B cell (primary cell): ENCODE measurements at regions not wholly inside any gene's neighbourhood (a gene's known extent, or its start where the extent isn't known, plus 50 kb on each side); places are given as distances from the start of the nearest gene placed in this dataset.

Experiments
- ATAC-seq: fragments of 200-7000 bp; cut with Tn5 transposase; one replicate; pipeline ENCODE4 v1.10.0; 2021; ENCODE audit warnings: low read depth, mild to moderate bottlenecking, moderate number of reproducible peaks, moderate library complexity
- CTCF ChIA-PET: fragments of 350-600 bp; sonication (Branson Sonifier 250); formaldehyde crosslinking; loops from one replicate; lab custom pipeline; 2021; ENCODE audit warnings: antibody characterized with exemption, inconsistent platforms; lab: Charles Lee
- POLR2A ChIA-PET: fragments of 350-600 bp; sonication (Branson Sonifier 250); formaldehyde crosslinking; loops from one replicate; lab custom pipeline; 2021; ENCODE audit warnings: antibody characterized with exemption; lab: Charles Lee
- DNase-seq: peaks from one replicate; pipeline ENCODE4 v3.0.0; 2013
- H2AFZ ChIP-seq: 2 replicates; pipeline ENCODE4 v1.6.1; 2012; ENCODE audit warnings: mild to moderate bottlenecking, low read depth, low read length; ENCODE audit not compliant: insufficient read depth, poor library complexity, severe bottlenecking
- H3K27ac ChIP-seq, 2 donors: 1 replicate in 1 of 2; 2 replicates in 1 of 2; pipeline ENCODE4 v1.5.1; 2012 to 2013; ENCODE audit warnings: low read length in 2 of 2, mild to moderate bottlenecking in 2 of 2, moderate library complexity in 1 of 2
- H3K27me3 ChIP-seq, 4 experiments: fragments of 200-600 bp in 1 of 4; sonication (generic) in 1 of 4; replicated peaks in 1 of 4; 1 replicate in 2 of 4; 2 replicates in 2 of 4; pipeline versions ENCODE4 v1.6.1 to v1.7.0; 2013 to 2016; ENCODE audit warnings: low read length in 3 of 4, mild to moderate bottlenecking in 2 of 4, mixed read lengths in 1 of 4, moderate library complexity in 1 of 4; ENCODE audit not compliant: insufficient read depth in 4 of 4, control insufficient read depth in 3 of 4; ENCODE audit errors: control extremely low read depth in 1 of 4
- H3K36me3 ChIP-seq, 2 experiments: replicated peaks in 1 of 2; 1 replicate in 1 of 2; 2 replicates in 1 of 2; pipeline versions ENCODE4 v1.6.1 to v1.7.1; 2013; ENCODE audit warnings: low read length in 1 of 2; ENCODE audit not compliant: insufficient read depth in 2 of 2, control insufficient read depth in 1 of 2; ENCODE audit errors: control extremely low read depth in 1 of 2, extremely low read depth in 1 of 2
- H3K4me1 ChIP-seq, 2 donors: fragments of 200-600 bp in 1 of 2; sonication (generic) in 1 of 2; 1 replicate in 1 of 2; 2 replicates in 1 of 2; pipeline versions ENCODE4 v1.5.1 to v1.6.1; 2013 to 2017; ENCODE audit warnings: low read length in 2 of 2; ENCODE audit not compliant: control insufficient read depth in 2 of 2, insufficient read depth in 2 of 2
- H3K4me2 ChIP-seq: replicated peaks from 2 replicates; pipeline ENCODE3; 2012; ENCODE audit warnings: mild to moderate bottlenecking, low read depth, low read length; ENCODE audit not compliant: poor library complexity, severe bottlenecking
- H3K4me3 ChIP-seq, 5 experiments: fragments of 200-600 bp in 1 of 5; sonication (generic) in 1 of 5; 1 replicate in 3 of 5; 2 replicates in 2 of 5; pipeline versions ENCODE4 v1.5.1 to v1.7.0; 2011 to 2016; ENCODE audit warnings: low read length in 4 of 5, mild to moderate bottlenecking in 4 of 5, low read depth in 2 of 5, control low read depth in 1 of 5, moderate library complexity in 1 of 5; ENCODE audit not compliant: insufficient read depth in 1 of 5; ENCODE audit errors: control extremely low read depth in 1 of 5, extremely low read depth in 1 of 5
- H3K79me2 ChIP-seq: fragments of 200-600 bp; sonication (generic); one replicate; pipeline ENCODE4 v1.6.0; 2016; ENCODE audit warnings: low read length; ENCODE audit not compliant: control insufficient read depth, insufficient read depth
- H3K9ac ChIP-seq: fragments of 200-600 bp; sonication (generic); 2 replicates; pipeline ENCODE4 v1.6.1; 2017; ENCODE audit warnings: mild to moderate bottlenecking, low read length, moderate library complexity
- H3K9me3 ChIP-seq, 3 donors: one replicate each; pipeline versions ENCODE4 v1.6.1 to v1.7.1; 2013; ENCODE audit warnings: low read length in 2 of 3; ENCODE audit not compliant: control insufficient read depth in 2 of 3, insufficient read depth in 1 of 3; ENCODE audit errors: control extremely low read depth in 1 of 3
- H4K20me1 ChIP-seq: 2 replicates; pipeline ENCODE4 v1.6.0; 2012; ENCODE audit warnings: mild to moderate bottlenecking, low read length; ENCODE audit not compliant: insufficient read depth, control insufficient read depth, poor library complexity, severe bottlenecking
- H3K27ac Mint-ChIP-seq: one replicate; pipeline ENCODE4 v1.8.0; 2021; ENCODE audit warnings: mixed read lengths
- H3K27me3 Mint-ChIP-seq: one replicate; pipeline ENCODE4 v1.8.0; 2021; ENCODE audit warnings: mixed read lengths
- H3K4me1 Mint-ChIP-seq: one replicate; pipeline ENCODE4 v1.8.0; 2021; ENCODE audit warnings: mixed read lengths
- H3K4me3 Mint-ChIP-seq: one replicate; pipeline ENCODE4 v1.8.0; 2021; ENCODE audit warnings: mixed read lengths
- H3K9me3 Mint-ChIP-seq: one replicate; pipeline ENCODE4 v1.8.0; 2022; ENCODE audit warnings: mixed read lengths; ENCODE audit not compliant: insufficient read depth
- CTCF ChIP-seq: fragments of 200-600 bp; IDR thresholded peaks from one replicate; pipeline ENCODE4 v1.8.0; 2022; ENCODE audit warnings: antibody characterized with exemption, mild to moderate bottlenecking
- EZH2 ChIP-seq: IDR thresholded peaks from 2 replicates; pipeline ENCODE4 v1.6.1; 2012; ENCODE audit warnings: borderline replicate concordance, low read depth, mild to moderate bottlenecking, moderate library complexity, low read length; ENCODE audit not compliant: insufficient read depth, poor library complexity, severe bottlenecking
- WGBS: methylation state at CpG from one replicate; pipeline ENCODE4 v1.1.5; 2013; ENCODE audit warnings: missing lambda C conversion rate; ENCODE audit not compliant: insufficient coverage; 5-methylcytosine and 5-hydroxymethylcytosine counted together
- intact Hi-C: fragments of 100-400 bp; cut with micrococcal nuclease; formaldehyde crosslinking; loops from one replicate; pipeline ENCODE4 v1.10.0; 2022

- WGBS, result 100% methylated on average over 1 of the region's 3 CpGs
- ATAC-seq (no peak), DNase-seq (no peak)
- Mint-ChIP-seq H3K27me3 (peaks cover 4% of the 10 kb centered on the region), H3K27ac (no peak overlapping the region), H3K4me3 (no peak overlapping the region), H3K4me1 (no peaks in the 10 kb centered on the region), H3K9me3 (no peaks in the 10 kb centered on the region)
- TF ChIP-seq EZH2 (no peak), CTCF (no peak)
- Histone ChIP-seq H3K27ac (no peak overlapping the region), H3K9me3 (no peaks in the 10 kb centered on the region), H3K36me3 (no peaks in the 10 kb centered on the region), H3K27me3 (no peaks in the 10 kb centered on the region), H2AFZ (no peak overlapping the region), H4K20me1 (no peaks in the 10 kb centered on the region), H3K9ac (no peak overlapping the region), H3K79me2 (no peaks in the 10 kb centered on the region), H3K4me1 (no peaks in the 10 kb centered on the region), H3K4me3 (no peak overlapping the region), H3K4me2 (no peak overlapping the region)
- ChIA-PET CTCF (no interaction called here), POLR2A (no interaction called here)
- intact Hi-C loops, result no loop called here
These were observed 571.9 kb downstream of the METTL4 start for GRCh38 chr18:1999387-1999786.

GRCh38 chr18:2002151-2002550, 569.2 kb downstream of the METTL4 start:
- intact Hi-C loops, result no loop called here
- no peaks in the 10 kb centered on the region for H3K27me3 ChIP-seq
- no peak overlapping the region for H3K27ac ChIP-seq
- CTCF ChIA-PET, result no interaction called here
- H3K4me2 ChIP-seq, result no peak overlapping the region
- 90% methylated on average over 2 of the region's 2 CpGs for WGBS
- H3K4me3 ChIP-seq, result no peak overlapping the region
- no peaks in the 10 kb centered on the region for H3K9me3 ChIP-seq
- Mint-ChIP-seq H3K27ac (no peak overlapping the region), H3K4me3 (no peak overlapping the region), H3K4me1 (no peaks in the 10 kb centered on the region), H3K27me3 (no peaks in the 10 kb centered on the region), H3K9me3 (no peaks in the 10 kb centered on the region)
- no peaks in the 10 kb centered on the region for H3K4me1 ChIP-seq
- no peak overlapping the region for H3K9ac ChIP-seq
- H3K79me2 ChIP-seq, result no peaks in the 10 kb centered on the region
- POLR2A ChIA-PET, result no interaction called here
- H3K36me3 ChIP-seq, result no peaks in the 10 kb centered on the region
- DNase-seq, result no peak
- no peaks in the 10 kb centered on the region for H4K20me1 ChIP-seq
- TF ChIP-seq EZH2, result no peak
- TF ChIP-seq CTCF, result no peak
- no peak overlapping the region for H2AFZ ChIP-seq
- ATAC-seq, result no peak
